Thyroid gland (tissue), 4 donors: ENCODE measurements at regions not wholly inside any gene's neighbourhood (a gene's known extent, or its start where the extent isn't known, plus 50 kb on each side); places are given as distances from the start of the nearest gene placed in this dataset.

Experiments
- DNase-seq, 2 donors: peaks; one replicate each; pipeline ENCODE4 v3.0.0-alpha.2; 2019
- H3K27ac ChIP-seq, 3 donors: fragments of 200-600 bp; sonication (generic); 1 replicate in 2 of 3; 2 replicates in 1 of 3; pipeline ENCODE4 v1.5.1; 2016 to 2019; ENCODE audit warnings: mild to moderate bottlenecking in 1 of 3, moderate library complexity in 1 of 3
- H3K27me3 ChIP-seq: fragments of 200-600 bp; sonication (generic); one replicate; pipeline ENCODE4 v1.5.1; 2019
- H3K36me3 ChIP-seq, 2 donors: fragments of 200-600 bp; sonication (generic); one replicate each; pipeline ENCODE4 v1.5.1; 2016 to 2019
- H3K4me1 ChIP-seq, 2 donors: fragments of 200-600 bp; sonication (generic); one replicate each; pipeline ENCODE4 v1.5.1; 2017 to 2019
- H3K4me3 ChIP-seq, 3 donors: fragments of 200-600 bp; sonication (generic); replicated peaks in 1 of 3; 1 replicate in 2 of 3; 2 replicates in 1 of 3; pipeline ENCODE4 v1.5.1; 2016; ENCODE audit warnings: mild to moderate bottlenecking in 1 of 3
- H3K9me3 ChIP-seq: fragments of 200-600 bp; sonication (generic); one replicate; pipeline ENCODE4 v1.5.1; 2017
- POLR2A ChIP-seq, 2 donors: fragments of 450-650 bp; IDR thresholded peaks; one replicate each; pipeline ENCODE4 v1.6.1; 2017; ENCODE audit warnings: antibody characterized with exemption in 2 of 2, mild to moderate bottlenecking in 2 of 2, moderate library complexity in 1 of 2
- WGBS, 2 donors: methylation state at CpG; one replicate each; pipeline ENCODE4 v1.1.5; 2017; 5-methylcytosine and 5-hydroxymethylcytosine counted together
- intact Hi-C: fragments of 100-400 bp; cut with DNase I; formaldehyde crosslinking; loops from one replicate; pipeline ENCODE4 v1.15.1; 2023
- TF ChIP-seq, protein P1 (sequence below), 6 experiments: fragments of 200-600 bp in 3 of 6; fragments of 450-650 bp in 3 of 6; sonication (generic) in 3 of 6; IDR thresholded peaks; one replicate each; pipeline ENCODE4 v1.5.1; 2016 to 2019; ENCODE audit warnings: antibody characterized with exemption in 6 of 6, mild to moderate bottlenecking in 2 of 6, inconsistent platforms in 1 of 6, moderate library complexity in 1 of 6

DNA sequence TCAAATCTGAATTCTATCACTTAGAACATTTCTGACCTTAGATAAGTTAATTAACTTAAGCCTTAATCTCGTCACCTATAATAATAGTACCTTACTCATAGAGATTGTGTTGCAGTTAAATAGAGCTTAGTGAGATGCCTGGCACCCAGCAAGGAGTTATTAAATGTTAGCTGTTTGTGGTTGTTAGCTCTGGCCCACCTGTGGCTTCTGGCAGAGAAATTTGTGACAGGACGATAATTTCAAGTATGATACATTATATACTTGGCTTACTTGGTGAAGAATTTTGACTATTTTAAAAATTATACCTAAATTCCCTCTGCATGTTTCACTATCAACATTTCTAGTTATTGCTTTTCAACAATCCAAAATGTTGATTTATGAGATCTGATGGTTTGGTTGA is 102.9 kb upstream of the CEP162 start:
- intact Hi-C loops = no loop called here
- Histone ChIP-seq H3K27ac (no peak overlapping the region), H3K9me3 (no peaks in the 10 kb centered on the region), H3K4me1 (no peaks in the 10 kb centered on the region), H3K4me3 (no peak overlapping the region), H3K36me3 (no peaks in the 10 kb centered on the region), H3K27me3 (no peaks in the 10 kb centered on the region)
- TF ChIP-seq POLR2A (IDR thresholded peaks at IDR 0.05) = no peak
- TF ChIP-seq, protein P1, sequence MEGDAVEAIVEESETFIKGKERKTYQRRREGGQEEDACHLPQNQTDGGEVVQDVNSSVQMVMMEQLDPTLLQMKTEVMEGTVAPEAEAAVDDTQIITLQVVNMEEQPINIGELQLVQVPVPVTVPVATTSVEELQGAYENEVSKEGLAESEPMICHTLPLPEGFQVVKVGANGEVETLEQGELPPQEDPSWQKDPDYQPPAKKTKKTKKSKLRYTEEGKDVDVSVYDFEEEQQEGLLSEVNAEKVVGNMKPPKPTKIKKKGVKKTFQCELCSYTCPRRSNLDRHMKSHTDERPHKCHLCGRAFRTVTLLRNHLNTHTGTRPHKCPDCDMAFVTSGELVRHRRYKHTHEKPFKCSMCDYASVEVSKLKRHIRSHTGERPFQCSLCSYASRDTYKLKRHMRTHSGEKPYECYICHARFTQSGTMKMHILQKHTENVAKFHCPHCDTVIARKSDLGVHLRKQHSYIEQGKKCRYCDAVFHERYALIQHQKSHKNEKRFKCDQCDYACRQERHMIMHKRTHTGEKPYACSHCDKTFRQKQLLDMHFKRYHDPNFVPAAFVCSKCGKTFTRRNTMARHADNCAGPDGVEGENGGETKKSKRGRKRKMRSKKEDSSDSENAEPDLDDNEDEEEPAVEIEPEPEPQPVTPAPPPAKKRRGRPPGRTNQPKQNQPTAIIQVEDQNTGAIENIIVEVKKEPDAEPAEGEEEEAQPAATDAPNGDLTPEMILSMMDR (IDR thresholded peaks at IDR 0.05) = no peak
- WGBS, 2 donors = 59 to 61% methylated on average over 2 of the region's 2 CpGs
- DNase-seq = no peak

DNA sequence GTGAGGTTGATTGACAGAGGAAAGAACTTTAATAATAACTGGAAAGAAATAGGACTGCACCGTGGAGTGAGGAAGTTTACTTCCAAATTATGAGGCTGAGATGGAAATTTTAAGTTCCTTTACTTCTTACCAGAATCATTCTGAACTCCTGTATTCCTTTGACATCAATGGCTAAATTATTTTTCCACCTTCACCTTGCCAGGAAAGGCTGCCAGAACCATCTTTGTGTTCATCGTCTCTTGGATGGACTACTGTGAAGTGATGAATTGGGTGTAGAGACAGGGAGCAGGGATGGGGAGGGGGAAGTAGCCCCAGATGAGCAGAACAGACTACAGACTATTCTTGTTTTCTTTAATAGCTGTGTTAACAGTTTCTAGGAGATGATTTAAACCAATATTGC is 102.1 kb upstream of the CEP162 start:
- H3K36me3 ChIP-seq = no peaks in the 10 kb centered on the region
- WGBS, 2 donors = 52 to 58% methylated on average over 2 of the region's 2 CpGs
- H3K4me3 ChIP-seq = no peak overlapping the region
- DNase-seq = no peak
- TF ChIP-seq, protein P1 (IDR thresholded peaks at IDR 0.05) = no peak
- no peak for TF ChIP-seq POLR2A (IDR thresholded peaks at IDR 0.05)
- H3K27me3 ChIP-seq = no peaks in the 10 kb centered on the region
- no peaks in the 10 kb centered on the region for H3K9me3 ChIP-seq
- no peaks in the 10 kb centered on the region for H3K4me1 ChIP-seq
- H3K27ac ChIP-seq = no peak overlapping the region
- intact Hi-C loops = no loop called here

DNA sequence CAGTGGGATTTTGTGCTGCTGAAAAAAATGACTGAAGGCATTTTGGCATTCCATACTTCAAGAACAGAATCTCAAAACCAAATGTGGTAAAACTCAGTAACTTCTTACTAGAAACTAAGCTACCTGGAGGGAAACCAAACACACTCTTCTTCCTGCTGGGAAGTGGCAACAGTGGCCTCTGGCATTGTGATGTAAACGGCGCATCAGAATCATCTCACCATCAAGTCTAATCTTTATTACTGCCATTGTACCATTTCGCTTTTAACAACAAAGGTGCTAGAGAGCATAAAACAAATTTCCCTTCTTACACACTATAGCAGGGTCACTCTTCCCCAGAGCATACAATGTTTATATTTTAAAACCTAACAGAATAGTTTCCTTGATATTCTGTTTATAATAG is 101.6 kb upstream of the CEP162 start:
- WGBS, 2 donors = 46 to 56% methylated on average over 3 of the region's 3 CpGs
- DNase-seq = no peak
- no peak for TF ChIP-seq POLR2A (IDR thresholded peaks at IDR 0.05)
- TF ChIP-seq, protein P1 (IDR thresholded peaks at IDR 0.05) = no peak
- Histone ChIP-seq H3K4me3 (no peak overlapping the region), H3K36me3 (no peaks in the 10 kb centered on the region), H3K9me3 (no peaks in the 10 kb centered on the region), H3K27ac (no peak overlapping the region), H3K4me1 (no peaks in the 10 kb centered on the region), H3K27me3 (no peaks in the 10 kb centered on the region)
- intact Hi-C loops = no loop called here

DNA sequence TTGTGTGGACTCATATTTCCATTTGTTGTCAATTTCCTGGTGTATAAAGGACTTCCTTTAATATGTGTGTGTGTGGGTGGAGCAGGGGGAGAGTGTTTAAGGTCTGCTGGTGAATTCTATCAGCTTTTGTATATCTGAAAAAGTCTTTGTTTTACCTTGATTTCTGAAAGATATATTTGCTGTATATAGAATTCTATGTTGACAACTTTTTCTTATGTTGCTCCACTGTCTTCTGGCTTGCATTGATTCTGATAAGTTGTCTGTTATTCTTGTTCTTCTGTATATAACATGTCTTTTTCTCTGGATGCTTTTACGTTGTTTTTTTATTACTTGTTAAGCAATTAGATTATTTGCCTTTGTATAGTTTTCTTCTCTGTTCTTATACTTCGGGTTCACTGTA is 90.0 kb upstream of the CEP162 start:
- no peak for DNase-seq
- no peaks in the 10 kb centered on the region for H3K36me3 ChIP-seq
- WGBS, 2 donors = 79% methylated on average over 2 of the region's 2 CpGs
- no peaks in the 10 kb centered on the region for H3K27me3 ChIP-seq
- no peaks in the 10 kb centered on the region for H3K9me3 ChIP-seq
- H3K4me1 ChIP-seq = no peaks in the 10 kb centered on the region
- H3K27ac ChIP-seq = no peak overlapping the region
- no peak overlapping the region for H3K4me3 ChIP-seq
- TF ChIP-seq, protein P1 (IDR thresholded peaks at IDR 0.05) = no peak
- TF ChIP-seq POLR2A (IDR thresholded peaks at IDR 0.05) = no peak
- intact Hi-C loops = no loop called here

GRCh38 chr6:84314377-84314898 is 87.0 kb upstream of the CEP162 start:
- Histone ChIP-seq H3K4me1 (no peaks in the 10 kb centered on the region), H3K27ac (no peak overlapping the region), H3K9me3 (no peaks in the 10 kb centered on the region), H3K36me3 (no peaks in the 10 kb centered on the region), H3K4me3 (no peak overlapping the region), H3K27me3 (no peaks in the 10 kb centered on the region)
- TF ChIP-seq, protein P1 (IDR thresholded peaks at IDR 0.05) = no peak
- TF ChIP-seq POLR2A (IDR thresholded peaks at IDR 0.05) = no peak
- intact Hi-C loops = no loop called here
- DNase-seq = no peak
- 46 to 84% methylated on average over 1 of the region's 1 CpG for WGBS, 2 donors
